HCT116 (cell line): ENCODE measurements at regions not wholly inside any gene's neighbourhood (a gene's known extent, or its start where the extent isn't known, plus 50 kb on each side); places are given as distances from the start of the nearest gene placed in this dataset.

Experiments used
- ATAC-seq: fragments of 200-7000 bp; cut with Tn5 transposase; 2 replicates; pipeline ENCODE4 v1.9.1; 2020; ENCODE audit warnings: mild to moderate bottlenecking, moderate library complexity
- BruUV-seq: library from RNA; stranded (reverse); fragments of 400-500 nt; replicated peaks from 2 replicates; lab custom pipeline; 2021; lab: Mats Ljungman, UMichigan
- CTCF ChIA-PET: fragments of 300-600 bp; sonication (Branson Sonifier 250); formaldehyde crosslinking; loops from one replicate; lab custom pipeline; 2021; ENCODE audit warnings: antibody characterized with exemption; lab: Charles Lee
- POLR2A ChIA-PET: fragments of 300-600, 350-600 bp; sonication (Branson Sonifier 250); formaldehyde crosslinking; loops from one replicate; lab custom pipeline; 2021; ENCODE audit warnings: antibody characterized with exemption; lab: Charles Lee
- RAD21 ChIA-PET, 2 experiments: fragments of 300-600 bp; sonication (Branson Sonifier 250); formaldehyde crosslinking; loops; one replicate each; lab custom pipeline; 2023; ENCODE audit warnings: low total read pairs in 2 of 2; ENCODE audit not compliant: uncharacterized antibody in 2 of 2, unreplicated experiment in 2 of 2, low non-redundant PET in 1 of 2; lab: Charles Lee
- DNase-seq: peaks from one replicate; pipeline ENCODE4 v3.0.0-alpha.2; 2010; ENCODE audit warnings: low read depth, low spot score
- H2AFZ ChIP-seq: fragments of 200-600 bp; shearing (Covaris generic), sonication (generic); 2 replicates; pipeline ENCODE4 v1.6.1; 2017; ENCODE audit warnings: low read depth, mixed run types, mixed read lengths, antibody characterized with exemption, low read length; ENCODE audit not compliant: poor library complexity, severe bottlenecking
- H3K27ac ChIP-seq: 2 replicates; pipeline ENCODE4 v1.5.1; 2012; ENCODE audit warnings: low read depth, low read length
- H3K27me3 ChIP-seq: fragments of 200-600 bp; sonication (generic); 2 replicates; pipeline ENCODE4 v1.6.1; 2016; ENCODE audit warnings: mixed run types, low read length, mixed read lengths; ENCODE audit not compliant: insufficient read depth
- H3K36me3 ChIP-seq, 2 experiments: fragments of 200-500 bp in 1 of 2; fragments of 200-600 bp in 1 of 2; sonication (Bioruptor generic) in 1 of 2; sonication (generic) in 1 of 2; 2 replicates each; pipeline versions ENCODE4 v1.5.1 to v1.6.1; 2014 to 2016; ENCODE audit warnings: low read length in 2 of 2, inconsistent platforms in 1 of 2, mixed read lengths in 1 of 2, mixed run types in 1 of 2; ENCODE audit not compliant: insufficient read depth in 2 of 2, control insufficient read depth in 1 of 2
- H3K4me1 ChIP-seq, 2 experiments: fragments of 200-600 bp in 1 of 2; sonication (generic) in 1 of 2; 2 replicates each; pipeline versions ENCODE4 v1.5.1 to v1.6.1; 2012 to 2017; ENCODE audit warnings: low read length in 2 of 2, inconsistent platforms in 1 of 2, mild to moderate bottlenecking in 1 of 2, mixed read lengths in 1 of 2, mixed run types in 1 of 2, moderate library complexity in 1 of 2; ENCODE audit not compliant: insufficient read depth in 2 of 2, control insufficient read depth in 1 of 2
- H3K4me2 ChIP-seq: fragments of 200-600 bp; sonication (generic); 2 replicates; pipeline ENCODE4 v1.6.1; 2017; ENCODE audit warnings: mixed run types, low read length, mixed read lengths
- H3K4me3 ChIP-seq, 2 experiments: fragments of 200-600 bp in 1 of 2; sonication (generic) in 1 of 2; replicated peaks in 1 of 2; 2 replicates each; pipeline ENCODE4 v1.5.1; 2011 to 2016; ENCODE audit warnings: low read length in 2 of 2, control low read depth in 1 of 2, low read depth in 1 of 2, mild to moderate bottlenecking in 1 of 2, mixed read lengths in 1 of 2, mixed run types in 1 of 2
- H3K79me2 ChIP-seq: fragments of 200-600 bp; sonication (generic); 2 replicates; pipeline ENCODE4 v1.6.1; 2017; ENCODE audit warnings: mild to moderate bottlenecking, mixed run types, low read length, moderate library complexity, mixed read lengths; ENCODE audit not compliant: insufficient read depth
- H3K9ac ChIP-seq: fragments of 200-600 bp; sonication (generic); 2 replicates; pipeline ENCODE4 v1.6.1; 2016; ENCODE audit warnings: low read length, mixed read lengths
- H3K9me2 ChIP-seq: fragments of 200-600 bp; sonication (generic), shearing (Covaris generic); 2 replicates; pipeline ENCODE4 v1.6.1; 2017; ENCODE audit warnings: mixed run types, mild to moderate bottlenecking, moderate library complexity; ENCODE audit not compliant: insufficient read depth
- H3K9me3 ChIP-seq, 2 experiments: fragments of 200-500 bp in 1 of 2; fragments of 200-600 bp in 1 of 2; sonication (Bioruptor generic) in 1 of 2; sonication (generic) in 1 of 2; 2 replicates each; pipeline ENCODE4 v1.6.1; 2014 to 2017; ENCODE audit warnings: low read length in 2 of 2, mixed read lengths in 2 of 2, inconsistent platforms in 1 of 2, low read depth in 1 of 2, mild to moderate bottlenecking in 1 of 2, mixed run types in 1 of 2, moderate library complexity in 1 of 2; ENCODE audit not compliant: control insufficient read depth in 1 of 2, insufficient read depth in 1 of 2
- H4K20me1 ChIP-seq: fragments of 200-600 bp; sonication (generic), shearing (Covaris generic); 2 replicates; pipeline ENCODE4 v1.6.1; 2017; ENCODE audit warnings: mixed run types, mild to moderate bottlenecking, moderate library complexity; ENCODE audit not compliant: insufficient read depth
- CBX3 ChIP-seq: IDR thresholded peaks from 2 replicates; pipeline ENCODE4 v1.6.1; 2012; ENCODE audit warnings: low read depth
- EGR1 ChIP-seq: IDR thresholded peaks from 2 replicates; pipeline ENCODE4 v1.6.1; 2012; ENCODE audit warnings: low read depth
- EZH2 ChIP-seq: fragments of 200-600 bp; sonication (generic); IDR thresholded peaks from 2 replicates; pipeline ENCODE4 v1.6.1; 2017; ENCODE audit warnings: antibody characterized with exemption, mixed run types
- EZH2phosphoT487 ChIP-seq: fragments of 200-600 bp; IDR thresholded peaks from 2 replicates; pipeline ENCODE4 v1.6.1; 2018; ENCODE audit warnings: antibody characterized with exemption, borderline replicate concordance
- FOSL1 ChIP-seq: IDR thresholded peaks from 2 replicates; pipeline ENCODE4 v1.6.1; 2012; ENCODE audit warnings: low read depth
- SIN3A ChIP-seq: IDR thresholded peaks from 2 replicates; pipeline ENCODE4 v1.6.1; 2012; ENCODE audit warnings: low read depth
- SP1 ChIP-seq: IDR thresholded peaks from 2 replicates; pipeline ENCODE4 v1.6.1; 2012; ENCODE audit warnings: low read depth
- SRF ChIP-seq: IDR thresholded peaks from 2 replicates; pipeline ENCODE4 v1.6.1; 2012; ENCODE audit warnings: low read depth
- ZFX ChIP-seq: fragments of 450-650 bp; IDR thresholded peaks from 2 replicates; pipeline ENCODE4 v1.6.1; 2017
- intact Hi-C: fragments of 100-400 bp; cut with micrococcal nuclease; formaldehyde crosslinking; loops from 2 replicates; pipeline ENCODE4 v1.10.0; 2022
- TF ChIP-seq, protein P1 (sequence below): IDR thresholded peaks from 2 replicates; pipeline ENCODE4 v1.6.1; 2012; ENCODE audit warnings: low read depth
- TF ChIP-seq, protein P2 (sequence below): IDR thresholded peaks from 2 replicates; pipeline ENCODE4 v1.6.1; 2011; ENCODE audit warnings: mild to moderate bottlenecking, low read length, moderate library complexity; ENCODE audit not compliant: insufficient replicate concordance; ENCODE audit errors: extremely low read depth
- TF ChIP-seq, protein P3 (sequence below): IDR thresholded peaks from 2 replicates; pipeline ENCODE4 v1.6.1; 2012

DNA sequence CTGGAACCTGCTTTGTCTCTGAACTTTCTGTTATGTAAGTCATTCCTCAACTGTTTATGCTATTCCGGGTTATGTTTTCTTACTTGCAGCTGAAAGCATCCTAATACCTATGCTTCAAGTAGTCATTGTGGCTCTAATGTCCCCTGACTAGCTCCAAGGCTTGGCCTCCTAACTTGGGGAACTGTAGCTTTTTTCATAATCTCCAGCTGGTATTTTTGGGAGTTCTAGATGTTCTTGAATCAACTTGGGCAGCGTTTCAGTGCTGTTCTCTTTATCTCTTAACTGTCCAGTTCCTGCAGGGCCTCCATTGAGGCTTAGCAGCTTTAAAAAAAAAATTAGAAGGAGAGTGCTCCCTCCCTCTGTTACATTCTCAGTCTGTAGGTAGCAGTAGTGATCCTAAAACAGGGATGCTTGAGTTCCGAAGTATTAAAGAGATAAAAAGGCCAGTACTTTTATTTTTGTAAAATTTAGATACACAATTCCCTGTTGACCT, 100.0 kb upstream of the ACTBL2 start:
- Histone ChIP-seq H3K27ac (no peak overlapping the region), H3K9ac (no peak overlapping the region), H3K27me3 (no peaks in the 10 kb centered on the region), H3K36me3 (no peaks in the 10 kb centered on the region), H3K4me1 (no peaks in the 10 kb centered on the region), H3K4me2 (no peak overlapping the region), H3K9me3 (no peaks in the 10 kb centered on the region), H2AFZ (no peak overlapping the region), H3K79me2 (no peaks in the 10 kb centered on the region), H3K4me3 (no peak overlapping the region), H4K20me1 (no peaks in the 10 kb centered on the region), H3K9me2 (peaks cover 4% of the 10 kb centered on the region; the same call in 1 of the 2 replicates)
- CTCF ChIA-PET, result no interaction called here
- POLR2A ChIA-PET, result no interaction called here
- RAD21 ChIA-PET, result no interaction called here
- BruUV-seq, result no TSS peak
- DNase-seq (no peak), ATAC-seq (no peak)
- intact Hi-C loops, result no loop called here
- TF ChIP-seq, protein P1, sequence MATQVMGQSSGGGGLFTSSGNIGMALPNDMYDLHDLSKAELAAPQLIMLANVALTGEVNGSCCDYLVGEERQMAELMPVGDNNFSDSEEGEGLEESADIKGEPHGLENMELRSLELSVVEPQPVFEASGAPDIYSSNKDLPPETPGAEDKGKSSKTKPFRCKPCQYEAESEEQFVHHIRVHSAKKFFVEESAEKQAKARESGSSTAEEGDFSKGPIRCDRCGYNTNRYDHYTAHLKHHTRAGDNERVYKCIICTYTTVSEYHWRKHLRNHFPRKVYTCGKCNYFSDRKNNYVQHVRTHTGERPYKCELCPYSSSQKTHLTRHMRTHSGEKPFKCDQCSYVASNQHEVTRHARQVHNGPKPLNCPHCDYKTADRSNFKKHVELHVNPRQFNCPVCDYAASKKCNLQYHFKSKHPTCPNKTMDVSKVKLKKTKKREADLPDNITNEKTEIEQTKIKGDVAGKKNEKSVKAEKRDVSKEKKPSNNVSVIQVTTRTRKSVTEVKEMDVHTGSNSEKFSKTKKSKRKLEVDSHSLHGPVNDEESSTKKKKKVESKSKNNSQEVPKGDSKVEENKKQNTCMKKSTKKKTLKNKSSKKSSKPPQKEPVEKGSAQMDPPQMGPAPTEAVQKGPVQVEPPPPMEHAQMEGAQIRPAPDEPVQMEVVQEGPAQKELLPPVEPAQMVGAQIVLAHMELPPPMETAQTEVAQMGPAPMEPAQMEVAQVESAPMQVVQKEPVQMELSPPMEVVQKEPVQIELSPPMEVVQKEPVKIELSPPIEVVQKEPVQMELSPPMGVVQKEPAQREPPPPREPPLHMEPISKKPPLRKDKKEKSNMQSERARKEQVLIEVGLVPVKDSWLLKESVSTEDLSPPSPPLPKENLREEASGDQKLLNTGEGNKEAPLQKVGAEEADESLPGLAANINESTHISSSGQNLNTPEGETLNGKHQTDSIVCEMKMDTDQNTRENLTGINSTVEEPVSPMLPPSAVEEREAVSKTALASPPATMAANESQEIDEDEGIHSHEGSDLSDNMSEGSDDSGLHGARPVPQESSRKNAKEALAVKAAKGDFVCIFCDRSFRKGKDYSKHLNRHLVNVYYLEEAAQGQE, result no peak
- no peak for TF ChIP-seq ZFX
- no peak for TF ChIP-seq SP1
- TF ChIP-seq EZH2phosphoT487, result no peak
- no peak for TF ChIP-seq CBX3
- TF ChIP-seq EGR1, result no peak
- TF ChIP-seq, protein P2, sequence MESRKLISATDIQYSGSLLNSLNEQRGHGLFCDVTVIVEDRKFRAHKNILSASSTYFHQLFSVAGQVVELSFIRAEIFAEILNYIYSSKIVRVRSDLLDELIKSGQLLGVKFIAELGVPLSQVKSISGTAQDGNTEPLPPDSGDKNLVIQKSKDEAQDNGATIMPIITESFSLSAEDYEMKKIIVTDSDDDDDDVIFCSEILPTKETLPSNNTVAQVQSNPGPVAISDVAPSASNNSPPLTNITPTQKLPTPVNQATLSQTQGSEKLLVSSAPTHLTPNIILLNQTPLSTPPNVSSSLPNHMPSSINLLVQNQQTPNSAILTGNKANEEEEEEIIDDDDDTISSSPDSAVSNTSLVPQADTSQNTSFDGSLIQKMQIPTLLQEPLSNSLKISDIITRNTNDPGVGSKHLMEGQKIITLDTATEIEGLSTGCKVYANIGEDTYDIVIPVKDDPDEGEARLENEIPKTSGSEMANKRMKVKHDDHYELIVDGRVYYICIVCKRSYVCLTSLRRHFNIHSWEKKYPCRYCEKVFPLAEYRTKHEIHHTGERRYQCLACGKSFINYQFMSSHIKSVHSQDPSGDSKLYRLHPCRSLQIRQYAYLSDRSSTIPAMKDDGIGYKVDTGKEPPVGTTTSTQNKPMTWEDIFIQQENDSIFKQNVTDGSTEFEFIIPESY, result no peak
- TF ChIP-seq SIN3A, result no peak
- no peak for TF ChIP-seq SRF
- TF ChIP-seq, protein P3, sequence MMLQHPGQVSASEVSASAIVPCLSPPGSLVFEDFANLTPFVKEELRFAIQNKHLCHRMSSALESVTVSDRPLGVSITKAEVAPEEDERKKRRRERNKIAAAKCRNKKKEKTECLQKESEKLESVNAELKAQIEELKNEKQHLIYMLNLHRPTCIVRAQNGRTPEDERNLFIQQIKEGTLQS, result no peak
- TF ChIP-seq EZH2, result no peak
- no peak for TF ChIP-seq FOSL1
